Uterus (tissue), 3 donors: ENCODE measurements at regions not wholly inside any gene's neighbourhood (a gene's known extent, or its start where the extent isn't known, plus 50 kb on each side); places are given as distances from the start of the nearest gene placed in this dataset.

Experiments
- DNase-seq, 2 donors: peaks; one replicate each; pipeline ENCODE4 v3.0.0-alpha.2; 2019 to 2020
- H3K27ac ChIP-seq, 2 donors: fragments of 200-600 bp; sonication (generic); 1 replicate in 1 of 2; 2 replicates in 1 of 2; pipeline ENCODE4 v1.5.1; 2016 to 2018
- H3K27me3 ChIP-seq, 2 donors: fragments of 200-600 bp; sonication (generic); one replicate each; pipeline ENCODE4 v1.5.1; 2018 to 2019; ENCODE audit warnings: control low read depth in 1 of 2
- H3K36me3 ChIP-seq, 2 donors: fragments of 200-600 bp; sonication (generic); one replicate each; pipeline ENCODE4 v1.5.1; 2019; ENCODE audit warnings: control low read depth in 1 of 2
- H3K4me1 ChIP-seq, 2 donors: fragments of 200-600 bp; sonication (generic); one replicate each; pipeline ENCODE4 v1.5.1; 2018 to 2019; ENCODE audit warnings: control low read depth in 1 of 2
- H3K4me3 ChIP-seq, 2 donors: fragments of 200-600 bp; sonication (generic); 1 replicate in 1 of 2; 2 replicates in 1 of 2; pipeline ENCODE4 v1.5.1; 2018 to 2019; ENCODE audit warnings: mild to moderate bottlenecking in 1 of 2
- H3K9me3 ChIP-seq, 2 donors: fragments of 200-600 bp; sonication (generic); one replicate each; pipeline ENCODE4 v1.5.1; 2019; ENCODE audit warnings: control low read depth in 1 of 2
- CTCF ChIP-seq, 4 experiments: fragments of 200-600 bp in 2 of 4; fragments of 450-650 bp in 2 of 4; sonication (generic) in 2 of 4; IDR thresholded peaks; one replicate each; pipeline ENCODE4 v1.5.1; 2016 to 2019; ENCODE audit warnings: antibody characterized with exemption in 4 of 4, mild to moderate bottlenecking in 2 of 4, moderate library complexity in 1 of 4
- POLR2A ChIP-seq, 2 donors: fragments of 450-650 bp; IDR thresholded peaks; one replicate each; pipeline ENCODE4 v1.6.1; 2016; ENCODE audit warnings: antibody characterized with exemption in 2 of 2, mild to moderate bottlenecking in 1 of 2, moderate library complexity in 1 of 2
- intact Hi-C: fragments of 100-400 bp; cut with DNase I; formaldehyde crosslinking; loops from one replicate; pipeline ENCODE4 v1.15.1; 2023; ENCODE audit warnings: low total_unique reads
- donor health status: DM: yes; HTN: yes; CAD: no.

DNA sequence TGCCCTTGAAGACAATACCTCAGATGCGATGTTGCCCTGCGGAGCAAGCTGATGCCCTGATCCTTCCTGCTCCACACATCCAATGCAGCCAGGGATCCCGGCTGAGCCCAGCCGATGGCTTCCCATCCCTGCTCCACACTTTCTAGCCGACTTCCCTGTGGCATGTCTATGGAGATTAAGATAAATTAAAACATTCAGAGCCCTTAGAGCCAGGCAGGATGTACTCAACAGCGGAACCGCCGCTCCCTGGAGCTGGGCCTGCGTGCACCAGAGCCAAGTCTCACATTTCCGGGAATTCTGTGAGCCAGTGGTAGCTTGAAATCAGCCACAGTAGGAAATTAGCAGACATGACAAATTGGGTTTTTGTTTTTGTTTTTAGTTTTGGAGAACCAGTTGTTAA, 620.6 kb downstream of the GALR1 start:
- Histone ChIP-seq H3K4me3 (no peak overlapping the region), H3K36me3 (no peaks in the 10 kb centered on the region), H3K27ac (no peak overlapping the region), H3K27me3 (no peaks in the 10 kb centered on the region), H3K9me3 (no peaks in the 10 kb centered on the region), H3K4me1 (no peaks in the 10 kb centered on the region)
- TF ChIP-seq POLR2A (IDR thresholded peaks at IDR 0.05) = no peak
- TF ChIP-seq CTCF (IDR thresholded peaks at IDR 0.05) = no peak
- peak in 1 of 2 donors; percentile 21 for DNase-seq
- intact Hi-C loops = no loop called here

DNA sequence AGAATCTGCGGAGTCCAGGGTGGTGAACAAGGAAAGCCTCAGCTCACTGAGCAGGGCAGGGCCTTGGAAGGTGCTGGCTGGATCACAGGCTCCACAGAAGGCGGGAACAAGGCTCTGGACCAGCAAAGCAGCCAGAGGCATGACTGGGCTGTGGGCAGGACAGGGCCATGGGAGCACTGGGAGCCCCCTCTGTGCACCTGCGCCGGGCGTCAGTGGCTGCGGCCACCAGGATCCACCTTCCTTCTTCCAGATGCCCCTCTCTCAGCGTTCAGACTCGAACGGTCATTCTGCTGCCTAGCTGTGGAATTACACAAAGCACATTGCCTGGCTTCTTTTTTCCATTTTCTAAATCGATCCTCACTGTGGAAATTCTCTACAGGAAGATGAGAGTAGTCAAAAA, 621.2 kb downstream of the GALR1 start:
- H3K27me3 ChIP-seq = no peaks in the 10 kb centered on the region
- no peaks in the 10 kb centered on the region for H3K4me1 ChIP-seq
- H3K27ac ChIP-seq = no peak overlapping the region
- intact Hi-C loops = no loop called here
- DNase-seq = no peak
- no peaks in the 10 kb centered on the region for H3K9me3 ChIP-seq
- H3K4me3 ChIP-seq = no peak overlapping the region
- H3K36me3 ChIP-seq = no peaks in the 10 kb centered on the region
- TF ChIP-seq CTCF (IDR thresholded peaks at IDR 0.05) = no peak
- no peak for TF ChIP-seq POLR2A (IDR thresholded peaks at IDR 0.05)

GRCh38 chr18:77872166-77872565, 622.5 kb downstream of the GALR1 start:
- no peaks in the 10 kb centered on the region for H3K36me3 ChIP-seq
- H3K27me3 ChIP-seq = no peaks in the 10 kb centered on the region
- DNase-seq = no peak
- intact Hi-C loops = no loop called here
- TF ChIP-seq POLR2A (IDR thresholded peaks at IDR 0.05) = no peak
- TF ChIP-seq CTCF (IDR thresholded peaks at IDR 0.05) = no peak
- no peaks in the 10 kb centered on the region for H3K4me1 ChIP-seq
- no peaks in the 10 kb centered on the region for H3K9me3 ChIP-seq
- no peak overlapping the region for H3K27ac ChIP-seq
- H3K4me3 ChIP-seq = no peak overlapping the region

GRCh38 chr18:77876319-77876865, 626.7 kb downstream of the GALR1 start:
- Histone ChIP-seq H3K4me3 (no peak overlapping the region), H3K4me1 (no peaks in the 10 kb centered on the region), H3K27ac (no peak overlapping the region), H3K9me3 (no peaks in the 10 kb centered on the region), H3K36me3 (no peaks in the 10 kb centered on the region), H3K27me3 (no peaks in the 10 kb centered on the region)
- no peak for TF ChIP-seq CTCF (IDR thresholded peaks at IDR 0.05)
- TF ChIP-seq POLR2A (IDR thresholded peaks at IDR 0.05) = no peak
- intact Hi-C loops = no loop called here
- DNase-seq = no peak

- intact Hi-C loops = no loop called here
- TF ChIP-seq CTCF (IDR thresholded peaks at IDR 0.05) = no peak
These were observed 630.2 kb downstream of the GALR1 start for GRCh38 chr18:77879829-77880228.

More at GRCh38 chr18:77879829-77880228, 630.2 kb downstream of the GALR1 start:
- Histone ChIP-seq H3K4me1 (no peaks in the 10 kb centered on the region), H3K36me3 (no peaks in the 10 kb centered on the region), H3K9me3 (no peaks in the 10 kb centered on the region), H3K27ac (no peak overlapping the region), H3K4me3 (no peak overlapping the region), H3K27me3 (no peaks in the 10 kb centered on the region)
- DNase-seq = no peak
